ENCODE measurements at regions not wholly inside any gene's neighbourhood (a gene's known extent, or its start where the extent isn't known, plus 50 kb on each side); places are given as distances from the start of the nearest gene placed in this dataset.

- Histone ChIP-seq H3K4me3 (no peak overlapping the region), H3K9me3 (no peaks in the 10 kb centered on the region), H3K27ac (no peak overlapping the region), H3K4me1 (peaks cover 21% of the 10 kb centered on the region; the same call in 2 of the 3 replicates), H3K4me2 (no peak overlapping the region)
- DNase-seq (ENCODE audit: low read depth in 1 of 2, low spot score in 1 of 2) (no peak), FAIRE-seq (no peak), ATAC-seq (no peak)
- TF ChIP-seq CHD4 (IDR thresholded peaks at IDR 0.05; ENCODE audit: borderline replicate concordance) (no peak), MAZ (IDR thresholded peaks at IDR 0.05; ENCODE audit: borderline replicate concordance, low read depth, low read length) (no peak), BHLHE40 (IDR thresholded peaks at IDR 0.05; ENCODE audit: low read depth, low read length) (no peak), BCL3 (IDR thresholded peaks at IDR 0.05) (no peak), HOXA7 (CRISPR knock-in tag; IDR thresholded peaks at IDR 0.05) (no peak), ZNF302 (CRISPR knock-in tag; IDR thresholded peaks at IDR 0.05) (no peak), CHD2 (IDR thresholded peaks at IDR 0.05; ENCODE audit: low read length, partially characterized antibody) (no peak), POLR2AphosphoS2 (conservative IDR thresholded peaks at IDR 0.05; ENCODE audit: low read length) (no peak), HOXB5 (CRISPR knock-in tag; IDR thresholded peaks at IDR 0.05) (no peak), RARB (CRISPR knock-in tag; IDR thresholded peaks at IDR 0.05) (no peak), HDAC2 (IDR thresholded peaks at IDR 0.05) (no peak), POLR2A (IDR thresholded peaks at IDR 0.05; ENCODE audit: low read length) (no peak), NPAS2 (CRISPR knock-in tag; IDR thresholded peaks at IDR 0.05; ENCODE audit: borderline replicate concordance) (no peak), HMGXB4 (CRISPR knock-in tag; IDR thresholded peaks at IDR 0.05; ENCODE audit: borderline replicate concordance) (no peak)
- ChIA-PET CTCF (no interaction called here), POLR2A (no interaction called here)
- WGBS (ENCODE audit: missing lambda C conversion rate): 96% methylated on average over 10 of the region's 10 CpGs
Observed at GRCh38 chr12:115452751-115453281, 768.8 kb upstream of the TBX3 start.

- FAIRE-seq: no peak
- peak overlapping the region; percentile 95 for H3K4me2 ChIP-seq
- 40% methylated on average over 26 of the region's 83 CpGs for WGBS (ENCODE audit: missing lambda C conversion rate)
- H3K4me1 ChIP-seq: peaks cover 21% of the 10 kb centered on the region; the same call in 2 of the 3 replicates
- ATAC-seq: peak; percentile 70 to 75
- TF ChIP-seq PBX3 (IDR thresholded peaks at IDR 0.05) (no peak), ZSCAN20 (CRISPR knock-in tag; IDR thresholded peaks at IDR 0.05) (no peak), FOSL2 (IDR thresholded peaks at IDR 0.05) (no peak), FOSL2 (CRISPR knock-in tag; IDR thresholded peaks at IDR 0.05) (no peak), KDM1A (IDR thresholded peaks at IDR 0.05; ENCODE audit: low read depth) (no peak), MAFK (IDR thresholded peaks at IDR 0.05; ENCODE audit: partially characterized antibody) (no peak), HOXB5 (CRISPR knock-in tag; IDR thresholded peaks at IDR 0.05) (no peak), MAZ (IDR thresholded peaks at IDR 0.05; ENCODE audit: borderline replicate concordance, low read depth, low read length) (no peak), NPAS2 (CRISPR knock-in tag; IDR thresholded peaks at IDR 0.05; ENCODE audit: borderline replicate concordance) (no peak), RFX5 (IDR thresholded peaks at IDR 0.05) (no peak), HMGXB4 (CRISPR knock-in tag; IDR thresholded peaks at IDR 0.05; ENCODE audit: borderline replicate concordance) (no peak), KDM5A (IDR thresholded peaks at IDR 0.05) (no peak), FOSB (CRISPR knock-in tag; IDR thresholded peaks at IDR 0.05) (no peak), CTCF (IDR thresholded peaks at IDR 0.05) (no peak), USF2 (IDR thresholded peaks at IDR 0.05) (no peak), RCOR1 (IDR thresholded peaks at IDR 0.05; ENCODE audit: low read depth, low read length) (no peak), CHD4 (IDR thresholded peaks at IDR 0.05; ENCODE audit: borderline replicate concordance) (no peak), POLR2AphosphoS2 (conservative IDR thresholded peaks at IDR 0.05; ENCODE audit: low read length) (no peak)
- ChIA-PET CTCF (no interaction called here), POLR2A (no interaction called here)
- DNase-seq (ENCODE audit: low read depth in 1 of 2, low spot score in 1 of 2): peak in 1 of 2 experiments; percentile 18
- H3K27ac ChIP-seq: peak overlapping the region; percentile 66 to 83; a peak in 5 of 6 replicates
- no peaks in the 10 kb centered on the region for H3K9me3 ChIP-seq
- peak overlapping the region; percentile 56 for H3K4me3 ChIP-seq
Observed at GRCh38 chr12:115451780-115452736, 768.1 kb upstream of the TBX3 start.

All from A549 (cell line).